ENCODE measurements at regions not wholly inside any gene's neighbourhood (a gene's known extent, or its start where the extent isn't known, plus 50 kb on each side); places are given as distances from the start of the nearest gene placed in this dataset.

- H3K4me1 Mint-ChIP-seq (ENCODE audit: unreplicated experiment), result no peaks in the 10 kb centered on the region
- TF ChIP-seq CTCF (IDR thresholded peaks at IDR 0.05; ENCODE audit: unreplicated experiment), result no peak
- no peak for DNase-seq (ENCODE audit: low spot score)
- no peaks in the 10 kb centered on the region for H3K27me3 Mint-ChIP-seq (ENCODE audit: unreplicated experiment)
- no peaks in the 10 kb centered on the region for H3K9me3 Mint-ChIP-seq (ENCODE audit: unreplicated experiment)
- H3K27ac Mint-ChIP-seq (ENCODE audit: unreplicated experiment), result no peak overlapping the region
- no peaks in the 10 kb centered on the region for H3K36me3 Mint-ChIP-seq (ENCODE audit: low read depth, unreplicated experiment)
- H3K4me3 Mint-ChIP-seq (ENCODE audit: unreplicated experiment), result no peak overlapping the region
Observed at GRCh38 chr3:10637342-10637741, 132.0 kb upstream of the ATP2B2 start.

GRCh38 chr3:10638466-10638865 lies 133.1 kb upstream of the ATP2B2 start:
- no peak overlapping the region for H3K27ac Mint-ChIP-seq (ENCODE audit: unreplicated experiment)
- no peaks in the 10 kb centered on the region for H3K27me3 Mint-ChIP-seq (ENCODE audit: unreplicated experiment)
- no peaks in the 10 kb centered on the region for H3K4me1 Mint-ChIP-seq (ENCODE audit: unreplicated experiment)
- H3K36me3 Mint-ChIP-seq (ENCODE audit: low read depth, unreplicated experiment), result no peaks in the 10 kb centered on the region
- H3K4me3 Mint-ChIP-seq (ENCODE audit: unreplicated experiment), result no peak overlapping the region
- no peak for TF ChIP-seq CTCF (IDR thresholded peaks at IDR 0.05; ENCODE audit: unreplicated experiment)
- no peaks in the 10 kb centered on the region for H3K9me3 Mint-ChIP-seq (ENCODE audit: unreplicated experiment)
- no peak for DNase-seq (ENCODE audit: low spot score)

GRCh38 chr3:10641760-10642159 lies 136.4 kb upstream of the ATP2B2 start:
- H3K4me3 Mint-ChIP-seq (ENCODE audit: unreplicated experiment), result no peak overlapping the region
- TF ChIP-seq CTCF (IDR thresholded peaks at IDR 0.05; ENCODE audit: unreplicated experiment), result no peak
- no peak overlapping the region for H3K27ac Mint-ChIP-seq (ENCODE audit: unreplicated experiment)
- DNase-seq (ENCODE audit: low spot score), result no peak
- H3K27me3 Mint-ChIP-seq (ENCODE audit: unreplicated experiment), result no peaks in the 10 kb centered on the region
- H3K9me3 Mint-ChIP-seq (ENCODE audit: unreplicated experiment), result no peaks in the 10 kb centered on the region
- H3K4me1 Mint-ChIP-seq (ENCODE audit: unreplicated experiment), result no peaks in the 10 kb centered on the region
- no peaks in the 10 kb centered on the region for H3K36me3 Mint-ChIP-seq (ENCODE audit: low read depth, unreplicated experiment)

GRCh38 chr3:10644189-10644588 lies 138.8 kb upstream of the ATP2B2 start:
- no peaks in the 10 kb centered on the region for H3K36me3 Mint-ChIP-seq (ENCODE audit: low read depth, unreplicated experiment)
- DNase-seq (ENCODE audit: low spot score), result no peak
- H3K4me3 Mint-ChIP-seq (ENCODE audit: unreplicated experiment), result no peak overlapping the region
- TF ChIP-seq CTCF (IDR thresholded peaks at IDR 0.05; ENCODE audit: unreplicated experiment), result no peak
- no peaks in the 10 kb centered on the region for H3K9me3 Mint-ChIP-seq (ENCODE audit: unreplicated experiment)
- H3K27me3 Mint-ChIP-seq (ENCODE audit: unreplicated experiment), result no peaks in the 10 kb centered on the region
- H3K4me1 Mint-ChIP-seq (ENCODE audit: unreplicated experiment), result no peaks in the 10 kb centered on the region
- no peak overlapping the region for H3K27ac Mint-ChIP-seq (ENCODE audit: unreplicated experiment)

GRCh38 chr3:10645800-10646199 lies 140.4 kb upstream of the ATP2B2 start:
- Mint-ChIP-seq H3K27ac (ENCODE audit: unreplicated experiment) (no peak overlapping the region), H3K4me1 (ENCODE audit: unreplicated experiment) (no peaks in the 10 kb centered on the region), H3K4me3 (ENCODE audit: unreplicated experiment) (no peak overlapping the region), H3K36me3 (ENCODE audit: low read depth, unreplicated experiment) (no peaks in the 10 kb centered on the region), H3K27me3 (ENCODE audit: unreplicated experiment) (no peaks in the 10 kb centered on the region), H3K9me3 (ENCODE audit: unreplicated experiment) (no peaks in the 10 kb centered on the region)
- no peak for DNase-seq (ENCODE audit: low spot score)
- no peak for TF ChIP-seq CTCF (IDR thresholded peaks at IDR 0.05; ENCODE audit: unreplicated experiment)

Measured in endothelial cell (in vitro differentiated cells).